ENCODE measurements at regions not wholly inside any gene's neighbourhood (a gene's known extent, or its start where the extent isn't known, plus 50 kb on each side); places are given as distances from the start of the nearest gene placed in this dataset.

- Histone ChIP-seq H3K9me3 (ENCODE audit: insufficient read depth in 2 of 2, low read depth in 1 of 2, low read length in 1 of 2) (peaks cover 7 to 10% of the 10 kb centered on the region in 2 experiments; a peak in 3 of 4 replicates), H4K5ac (ENCODE audit: insufficient read length, low read depth, low read length) (no peak overlapping the region), H3K36me3 (ENCODE audit: control insufficient read depth in 2 of 4, insufficient read depth in 4 of 4, low read length in 3 of 4) (peaks cover 0 to 4% (median 0%) of the 10 kb centered on the region in 4 experiments; a peak in 1 of 8 replicates), H3K79me1 (ENCODE audit: low read depth, low read length) (no peaks in the 10 kb centered on the region), H2BK120ac (replicated peaks; ENCODE audit: low read depth, low read length) (no peak overlapping the region), H3K4me3 (ENCODE audit: extremely low read depth in 1 of 4, insufficient read depth in 2 of 4, low read depth in 3 of 4, low read length in 4 of 4) (no peak overlapping the region), H3K23ac (ENCODE audit: insufficient read length) (no peak overlapping the region), H2AFZ (ENCODE audit: low read length) (no peak overlapping the region), H2BK15ac (ENCODE audit: low read length) (no peak overlapping the region), H2BK20ac (ENCODE audit: low read length) (no peak overlapping the region), H4K20me1 (replicated peaks in 1 of 2; ENCODE audit: control insufficient read depth in 1 of 2, insufficient read depth in 2 of 2, low read length in 2 of 2) (no peaks in the 10 kb centered on the region), H2AK5ac (ENCODE audit: low read depth, low read length) (no peak overlapping the region), H3K56ac (replicated peaks; ENCODE audit: insufficient read length, low read depth, low read length) (no peak overlapping the region), H4K8ac (ENCODE audit: extremely low read depth, insufficient read depth, low read length) (no peak overlapping the region), H3K79me2 (ENCODE audit: control insufficient read depth in 1 of 2, insufficient read depth in 2 of 2, low read length in 2 of 2) (no peaks in the 10 kb centered on the region), H4K91ac (replicated peaks; ENCODE audit: insufficient read length, low read length) (no peak overlapping the region), H3K4me1 (replicated peaks in 1 of 4; ENCODE audit: control insufficient read depth in 3 of 4, insufficient read depth in 4 of 4, low read length in 3 of 4) (no peaks in the 10 kb centered on the region), H3K27ac (ENCODE audit: low read depth, low read length) (no peak overlapping the region), H3K9ac (replicated peaks in 1 of 4; ENCODE audit: extremely low read depth in 1 of 4, low read depth in 3 of 4, low read length in 3 of 4) (no peak overlapping the region), H3K23me2 (ENCODE audit: low read depth, low read length) (no peaks in the 10 kb centered on the region), H3K27me3 (replicated peaks in 1 of 4; ENCODE audit: control insufficient read depth in 3 of 4, extremely low read depth in 1 of 4, insufficient read depth in 3 of 4, low read length in 3 of 4) (no peaks in the 10 kb centered on the region), H2BK12ac (ENCODE audit: low read depth, low read length) (no peak overlapping the region), H3K4ac (replicated peaks; ENCODE audit: insufficient read length, low read depth, low read length) (no peak overlapping the region), H3K4me2 (ENCODE audit: insufficient read depth in 1 of 2, low read depth in 2 of 2, low read length in 2 of 2) (no peak overlapping the region), H2BK5ac (ENCODE audit: low read depth, low read length) (no peak overlapping the region), H3K14ac (ENCODE audit: insufficient read length) (no peak overlapping the region), H3K18ac (ENCODE audit: extremely low read depth, low read length) (no peak overlapping the region)
- WGBS, 2 experiments (ENCODE audit: extremely low coverage in 1 of 2, insufficient coverage in 1 of 2, insufficient read length in 1 of 2, insufficient replicate concordance in 2 of 2, low coverage in 1 of 2, low lambda C conversion rate in 2 of 2, missing lambda C conversion rate in 1 of 2) = 87% methylated on average over 6 of the region's 6 CpGs; no CpG with 5 or more reads in 1 of the 2 experiments
- POLR2A ChIA-PET (ENCODE audit: partially characterized antibody) = no interaction called here
- DNase-seq (ENCODE audit: low read depth in 1 of 2, low spot score in 2 of 2) (no peak), FAIRE-seq (no peak)
- CTCF ChIA-PET (ENCODE audit: partially characterized antibody) = interaction anchor here (0.6 to 1.2 kb wide), 2 partner anchors 121 to 122 kb away, joined by 3 read pairs; no protein-coding TSS in a partner anchor
- no peak for TF ChIP-seq TEAD4 (IDR thresholded peaks at IDR 0.05; ENCODE audit: low read depth, low read length)
- TF ChIP-seq TCF12 (IDR thresholded peaks at IDR 0.05; ENCODE audit: low read depth, low read length) = no peak
- TF ChIP-seq NANOG (IDR thresholded peaks at IDR 0.05; ENCODE audit: insufficient read depth, low read depth, low read length, poor library complexity, severe bottlenecking) = no peak
- TF ChIP-seq SUZ12 (IDR thresholded peaks at IDR 0.05; ENCODE audit: low read length) = no peak
- no peak for TF ChIP-seq EGR1 (IDR thresholded peaks at IDR 0.05; ENCODE audit: borderline replicate concordance, low read depth, low read length)
- TF ChIP-seq RFX5 (IDR thresholded peaks at IDR 0.05; ENCODE audit: borderline replicate concordance, low read depth, low read length) = no peak
- no peak for TF ChIP-seq CBX5 (IDR thresholded peaks at IDR 0.05; ENCODE audit: low read depth, low read length)
- TF ChIP-seq TAF7 (optimal IDR thresholded peaks at IDR 0.05; ENCODE audit: borderline replicate concordance, low read depth, low read length) = no peak
- TF ChIP-seq KDM1A (IDR thresholded peaks at IDR 0.05; ENCODE audit: borderline replicate concordance, low read length) = no peak
- no peak for TF ChIP-seq ZNF274 (IDR thresholded peaks at IDR 0.05; ENCODE audit: borderline replicate concordance, extremely low read depth, low read length)
- no peak for TF ChIP-seq SRF (IDR thresholded peaks at IDR 0.05; ENCODE audit: low read depth, low read length)
- TF ChIP-seq RAD21 (IDR thresholded peaks at IDR 0.05 in 1 of 2, conservative IDR thresholded peaks at IDR 0.05 in 1 of 2; ENCODE audit: low read depth in 2 of 2, low read length in 2 of 2) = no peak
- no peak for TF ChIP-seq CHD1 (IDR thresholded peaks at IDR 0.05; ENCODE audit: low read depth, low read length)
- no peak for TF ChIP-seq SP1 (IDR thresholded peaks at IDR 0.05; ENCODE audit: low read depth, low read length)
These were observed 264.8 kb downstream of the CETN3 start for GRCh38 chr5:90144625-90145327.
